HG02588 (cell line): ENCODE measurements at regions not wholly inside any gene's neighbourhood (a gene's known extent, or its start where the extent isn't known, plus 50 kb on each side); places are given as distances from the start of the nearest gene placed in this dataset.
"Not testable (repeated sequence)": the region's sequence is repeated elsewhere in the genome, so short reads cannot be mapped to it uniquely, and the experiment has no call there.

Experiments
- ATAC-seq: cut with Tn5 transposase; IDR thresholded peaks from one replicate; pipeline ENCODE4 v1.9.1; 2021; ENCODE audit warnings: mild to moderate bottlenecking, moderate library complexity; ENCODE audit not compliant: unreplicated experiment

DNA sequence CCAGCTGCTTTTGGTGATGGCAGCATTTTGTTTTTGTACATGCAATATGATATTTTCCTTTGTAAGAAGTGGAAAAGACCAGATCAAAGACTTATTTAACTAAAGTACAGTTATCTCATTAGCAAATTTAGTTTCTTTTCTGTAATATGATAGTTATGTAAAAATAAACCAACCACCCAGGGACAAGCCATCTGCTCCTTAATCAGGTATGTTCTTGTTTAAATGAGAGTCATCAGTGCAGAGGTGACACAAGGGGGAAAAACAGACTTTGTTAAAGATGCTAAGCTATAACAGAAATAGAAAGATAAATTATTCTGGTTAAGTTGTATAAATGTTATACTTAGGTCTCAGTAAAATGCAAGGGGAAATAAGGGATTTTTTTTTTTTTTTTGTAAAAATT is 805.7 kb upstream of the SEMA6A start:
- ATAC-seq, result no peak

DNA sequence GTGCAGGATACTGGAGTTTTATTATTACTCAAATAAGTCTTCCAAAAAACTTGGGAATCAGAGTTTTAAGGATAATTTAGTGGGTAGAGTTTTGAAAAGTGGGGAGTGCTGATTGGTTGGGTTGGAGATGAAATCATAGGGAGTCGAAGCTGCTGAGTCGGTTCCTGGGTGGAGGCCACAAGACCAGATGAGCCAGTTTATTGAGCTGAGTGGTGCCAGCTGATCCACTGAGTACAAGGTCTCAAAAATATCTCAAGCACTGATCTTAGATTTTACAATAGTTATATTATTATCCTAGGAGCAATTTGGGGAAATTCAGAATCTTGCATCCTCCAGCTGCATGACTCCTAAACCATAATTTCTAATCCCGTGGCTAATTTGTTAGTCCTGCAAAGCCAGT is 804.9 kb upstream of the SEMA6A start:
- no peak for ATAC-seq

DNA sequence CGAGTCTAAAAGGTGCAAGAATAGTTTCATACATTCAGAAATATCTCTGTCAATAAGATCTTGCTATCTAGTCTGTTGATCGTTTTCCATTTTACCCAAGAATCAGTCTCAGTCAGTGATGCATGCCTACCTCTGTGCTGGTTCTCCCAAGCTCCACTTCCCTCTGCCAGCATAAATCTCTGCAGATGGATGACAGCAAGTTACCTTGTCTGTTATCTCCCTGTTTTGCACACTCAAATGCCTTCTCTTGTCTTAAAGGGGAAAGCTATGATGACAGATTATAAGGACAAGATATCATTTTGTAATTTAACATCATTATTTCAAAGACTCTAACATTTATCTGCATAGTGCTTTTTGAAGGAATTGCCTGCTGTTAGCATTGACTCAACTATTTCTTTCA is 802.1 kb upstream of the SEMA6A start:
- ATAC-seq, result no peak

DNA sequence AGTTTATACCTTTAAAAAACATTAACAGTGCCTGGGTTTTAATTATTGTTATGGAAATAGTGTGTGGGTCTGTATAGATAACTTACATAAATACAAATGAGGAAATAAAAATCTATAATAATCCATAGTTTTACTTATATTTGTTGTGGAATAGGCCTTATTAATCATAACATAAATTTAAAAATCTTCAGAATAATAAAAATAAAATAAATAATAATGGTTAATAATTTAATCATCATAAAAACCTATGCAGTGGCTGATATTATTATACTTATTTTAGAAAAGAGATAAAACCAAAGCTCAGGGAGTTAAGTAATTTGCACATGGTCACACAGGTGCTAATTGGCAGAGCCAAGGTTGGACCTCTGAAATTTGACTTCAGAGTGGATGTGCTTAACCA is 785.3 kb upstream of the SEMA6A start:
- ATAC-seq, result no peak

DNA sequence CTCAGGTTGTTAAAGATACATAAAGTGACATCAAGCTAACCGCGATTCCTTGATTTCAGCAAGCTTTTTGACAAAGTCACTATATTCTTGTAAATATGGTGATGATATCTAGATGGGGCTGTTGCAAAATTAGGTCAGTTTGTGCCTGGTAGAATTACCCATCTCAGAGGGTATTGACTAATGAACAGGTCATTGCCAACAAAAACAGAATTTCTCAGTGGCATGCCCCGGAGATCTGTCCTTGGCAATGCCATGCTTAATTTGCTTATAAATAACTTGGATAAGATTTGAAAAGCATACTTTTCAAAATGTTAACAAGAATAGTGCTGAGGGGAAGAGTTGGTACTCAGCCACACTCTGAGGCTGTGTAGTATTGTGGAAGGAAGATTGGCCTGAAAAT is 783.3 kb upstream of the SEMA6A start:
- no peak for ATAC-seq

DNA sequence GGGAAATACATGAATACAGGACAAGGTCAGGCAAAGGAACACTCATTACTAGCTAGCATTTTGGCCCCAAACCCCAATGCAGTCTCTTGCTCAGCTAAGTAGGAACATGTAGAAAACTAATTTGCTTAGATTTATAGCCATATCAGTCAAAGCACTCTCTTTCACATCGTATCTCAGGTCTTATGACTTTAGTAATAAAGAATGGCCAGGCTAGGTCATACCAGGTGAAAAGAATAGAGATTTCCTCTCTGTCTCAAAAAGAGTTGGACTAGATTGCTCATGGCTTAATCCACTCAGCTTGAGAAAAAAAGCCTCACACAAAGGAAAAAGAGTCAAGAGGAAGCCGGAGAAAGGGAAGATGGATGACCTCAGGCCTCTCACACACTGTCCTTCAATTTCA is 772.7 kb upstream of the SEMA6A start:
- no peak for ATAC-seq

DNA sequence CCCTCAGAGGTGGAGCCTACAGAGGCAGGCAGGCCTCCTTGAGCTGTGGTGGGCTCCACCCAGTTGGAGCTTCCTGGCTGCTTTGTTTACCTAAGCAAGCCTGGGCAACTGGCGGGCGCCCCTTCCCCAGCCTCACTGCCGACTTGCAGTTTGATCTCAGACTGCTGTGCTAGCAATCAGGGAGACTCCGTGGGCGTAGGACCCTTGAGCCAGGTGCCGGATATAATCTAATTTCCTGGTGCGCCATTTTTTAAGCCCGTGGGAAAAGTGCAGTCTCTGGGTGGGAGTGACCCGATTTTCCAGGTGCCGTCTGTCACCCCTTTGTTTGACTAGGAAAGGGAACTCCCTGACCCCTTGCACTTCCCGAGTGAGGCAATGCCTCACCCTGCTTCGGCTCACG is 769.1 kb upstream of the SEMA6A start:
- ATAC-seq, result not testable (repeated sequence)

DNA sequence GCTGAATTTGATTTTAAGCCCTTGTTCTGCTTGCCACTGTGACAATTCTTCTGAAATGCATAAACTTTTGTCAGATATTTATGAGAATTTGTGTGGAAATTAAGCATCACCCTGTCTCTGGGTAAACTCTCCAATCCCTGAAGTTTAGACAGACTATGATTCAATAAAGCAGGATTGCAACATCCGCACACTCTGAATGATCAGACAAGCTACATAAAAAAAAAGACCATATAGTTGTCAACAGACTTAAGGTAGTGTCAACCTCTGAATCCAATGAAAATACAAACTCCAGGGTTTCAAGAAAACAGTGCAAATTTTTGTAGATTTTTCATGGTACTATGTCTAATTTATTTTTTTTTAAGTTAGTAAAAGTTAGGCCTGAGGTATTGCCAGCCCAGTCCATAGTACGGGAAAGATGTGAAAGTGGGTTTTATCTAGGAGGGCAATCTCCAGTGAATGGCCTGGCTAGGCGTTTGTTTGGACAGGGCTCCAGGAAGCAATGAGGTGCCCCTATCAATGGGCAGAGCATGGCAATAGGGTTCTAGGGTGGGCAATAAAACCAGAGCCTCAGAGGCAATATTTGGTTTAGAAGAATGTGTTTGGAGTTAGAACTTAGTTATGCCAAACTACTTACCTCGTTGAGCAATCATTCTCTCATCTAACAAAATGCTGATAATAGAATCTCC is 762.6 kb upstream of the SEMA6A start:
- ATAC-seq, result no peak

DNA sequence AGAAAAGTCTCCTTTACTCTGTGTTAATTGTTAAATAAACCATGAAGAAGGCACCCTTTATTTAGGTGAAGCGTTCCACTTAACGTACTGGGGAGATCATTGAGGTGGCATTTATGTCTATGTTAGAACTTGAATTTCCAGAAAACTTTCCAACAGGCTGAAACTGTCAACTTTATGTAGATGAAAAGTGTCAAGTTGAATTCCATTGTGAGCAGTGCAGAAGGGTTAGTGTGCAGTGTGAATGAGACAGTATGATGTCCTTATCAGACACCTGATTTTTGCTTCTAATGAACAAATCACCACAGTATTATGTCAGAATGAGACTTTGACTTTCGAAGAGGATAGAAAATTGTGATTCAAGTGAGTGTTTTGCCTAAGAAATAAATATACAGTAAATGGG is 761.6 kb upstream of the SEMA6A start:
- no peak for ATAC-seq

DNA sequence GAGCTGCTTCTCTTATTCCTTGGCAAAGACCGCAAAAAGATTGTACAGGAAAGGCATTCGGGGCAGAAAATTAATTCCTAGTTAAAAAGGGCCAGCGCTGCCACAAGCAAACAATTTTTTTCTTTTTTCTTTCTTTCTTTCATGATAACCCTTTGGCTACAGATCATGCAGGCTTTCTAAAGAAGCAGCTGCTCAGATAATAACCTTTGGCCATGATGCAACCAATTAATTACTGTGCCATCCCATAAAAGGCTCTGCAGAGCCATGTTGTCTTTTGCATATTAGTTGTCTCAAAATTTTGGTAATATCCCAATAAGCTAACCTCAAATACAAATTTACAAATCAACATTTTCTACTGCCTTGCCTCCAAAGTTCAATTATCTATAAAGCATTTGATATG is 758.4 kb upstream of the SEMA6A start:
- no peak for ATAC-seq

DNA sequence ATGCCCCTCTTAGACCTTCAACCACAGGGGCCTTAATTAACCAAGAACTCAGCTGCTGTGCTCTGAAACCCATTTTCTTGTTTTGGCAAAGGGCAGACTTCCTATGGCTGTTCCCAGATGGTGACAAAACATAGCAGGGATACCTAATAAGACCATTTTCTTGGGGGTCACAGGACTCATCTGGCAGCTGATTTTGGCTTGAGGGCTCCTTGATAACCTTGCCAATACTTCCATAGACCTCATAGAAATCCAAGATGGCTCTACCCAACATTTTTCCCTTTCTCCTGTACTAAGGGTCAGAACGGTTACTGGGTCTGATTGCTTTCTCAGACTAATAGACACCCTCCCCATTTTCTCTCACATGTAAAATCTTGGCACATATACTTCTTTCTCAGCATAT is 757.7 kb upstream of the SEMA6A start:
- ATAC-seq, result no peak

DNA sequence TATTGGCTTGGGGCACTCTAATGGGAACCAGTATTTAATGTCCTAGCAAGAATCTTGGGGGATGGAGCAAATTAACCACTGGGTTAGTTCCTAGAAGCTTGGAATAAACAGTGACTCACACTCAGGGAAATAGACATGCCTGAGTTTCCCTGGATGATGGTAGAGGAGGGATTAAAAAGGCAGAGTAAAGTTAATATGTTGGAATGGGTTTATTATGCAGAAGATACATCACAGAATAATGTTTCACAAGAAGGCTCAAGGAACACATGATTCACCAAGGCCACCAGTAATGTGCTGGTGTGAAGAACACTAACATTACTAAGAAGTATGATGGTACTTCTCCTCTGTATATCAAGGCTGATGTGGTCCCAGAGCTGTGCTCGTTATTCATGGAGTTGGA is 752.9 kb upstream of the SEMA6A start:
- no peak for ATAC-seq

DNA sequence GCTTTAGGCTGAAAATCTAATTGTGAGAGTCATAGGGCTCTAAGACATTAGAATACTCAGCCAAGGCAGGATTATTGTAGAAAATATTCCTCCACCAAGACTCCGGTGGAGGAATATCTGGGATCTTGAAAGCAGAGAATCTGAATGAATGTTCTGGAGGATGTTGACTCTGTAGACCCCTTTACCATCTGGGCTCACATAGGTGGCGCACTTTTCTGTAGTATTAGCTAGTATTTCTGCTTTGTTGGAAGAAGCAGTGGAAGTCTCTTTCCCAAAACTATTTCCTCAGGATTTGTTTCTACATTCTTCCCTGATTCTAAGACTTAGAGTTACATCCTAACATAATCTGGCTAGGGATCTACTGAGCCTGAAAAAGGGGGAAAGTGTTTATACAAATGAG is 752.4 kb upstream of the SEMA6A start:
- ATAC-seq, result no peak

DNA sequence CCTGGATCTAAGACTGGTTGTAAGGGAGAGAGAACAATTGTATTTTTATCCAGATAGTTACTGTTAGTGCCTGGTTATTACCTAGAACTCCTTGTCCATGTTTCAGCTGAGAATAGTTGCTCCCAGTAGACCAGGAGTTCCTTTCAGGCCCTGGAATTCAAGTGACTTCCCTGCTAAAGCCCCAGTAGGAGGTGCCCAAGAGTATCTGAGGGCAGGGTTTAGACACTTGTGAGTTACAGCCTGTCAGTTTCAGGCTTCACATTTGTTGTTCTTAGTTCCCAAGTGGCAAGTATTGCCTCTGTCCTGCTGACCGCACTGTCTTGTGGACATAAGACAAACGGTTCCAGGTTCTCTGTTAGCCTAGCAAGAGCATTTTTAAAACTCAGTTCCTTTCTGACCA is 743.9 kb upstream of the SEMA6A start:
- ATAC-seq, result no peak

DNA sequence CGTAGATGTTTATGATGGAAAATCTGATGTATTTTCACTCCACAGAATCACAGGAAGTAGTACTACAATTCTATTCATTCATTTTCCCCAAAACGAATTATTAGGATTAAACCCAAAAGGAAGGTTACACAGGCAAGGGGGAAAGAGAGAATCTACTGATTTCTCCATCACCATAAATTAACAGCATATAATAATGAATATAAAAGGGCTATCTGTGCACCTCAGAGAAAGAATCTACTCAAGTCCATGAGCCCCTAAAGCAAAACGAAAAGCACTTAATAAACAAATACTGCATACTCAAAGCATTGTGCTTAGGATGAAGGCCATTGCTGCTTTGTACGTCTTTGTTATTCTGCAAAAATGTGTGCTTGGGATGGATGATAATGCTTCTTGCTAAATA is 740.5 kb upstream of the SEMA6A start:
- ATAC-seq, result no peak

DNA sequence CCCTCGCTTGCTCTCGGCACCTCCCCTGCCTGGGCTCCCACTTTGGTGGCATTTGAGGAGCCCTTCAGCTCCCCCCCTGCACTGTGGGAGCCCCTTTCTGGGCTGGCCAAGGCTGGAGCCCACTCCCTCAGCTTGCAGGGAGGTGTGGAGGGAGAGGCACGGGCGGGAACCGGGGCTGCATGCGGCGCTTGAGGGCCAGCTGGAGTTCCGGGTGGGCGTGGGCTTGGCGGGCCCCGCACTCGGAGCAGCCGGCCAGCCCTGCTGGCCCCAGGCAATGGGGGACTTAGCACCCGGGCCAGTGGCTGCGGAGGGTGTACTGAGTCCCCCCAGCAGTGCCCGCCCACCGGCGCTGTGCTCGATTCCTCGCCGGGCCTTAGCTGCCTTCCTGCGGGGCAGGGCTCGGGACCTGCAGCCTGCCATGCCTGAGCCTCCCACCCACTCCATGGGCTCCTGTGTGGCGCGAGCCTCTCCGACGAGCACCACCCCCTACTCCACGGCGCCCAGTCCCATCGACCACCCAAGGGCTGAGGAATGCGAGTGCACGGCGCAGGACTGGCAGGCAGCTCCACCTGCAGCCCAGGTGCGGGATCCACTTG is 730.0 kb upstream of the SEMA6A start:
- ATAC-seq, result not testable (repeated sequence)

DNA sequence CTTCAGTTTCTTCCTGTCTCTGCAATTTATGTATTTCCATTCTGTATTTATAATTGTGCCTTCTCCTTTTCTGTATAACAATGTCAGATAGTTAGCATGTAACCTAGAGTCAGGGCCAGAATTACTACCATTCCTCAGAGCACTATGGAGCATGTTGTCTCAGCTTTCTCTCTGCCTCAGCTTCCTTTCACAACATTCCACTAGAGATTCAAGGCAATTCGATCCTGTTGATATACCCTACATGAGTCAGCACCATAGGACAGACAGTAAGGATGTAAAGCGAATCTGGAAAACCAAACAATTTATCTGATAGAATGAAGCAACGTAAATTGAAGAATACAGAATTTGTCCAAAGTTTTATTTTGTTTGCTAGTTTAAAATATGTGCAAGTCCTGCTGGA is 728.3 kb upstream of the SEMA6A start:
- no peak for ATAC-seq

DNA sequence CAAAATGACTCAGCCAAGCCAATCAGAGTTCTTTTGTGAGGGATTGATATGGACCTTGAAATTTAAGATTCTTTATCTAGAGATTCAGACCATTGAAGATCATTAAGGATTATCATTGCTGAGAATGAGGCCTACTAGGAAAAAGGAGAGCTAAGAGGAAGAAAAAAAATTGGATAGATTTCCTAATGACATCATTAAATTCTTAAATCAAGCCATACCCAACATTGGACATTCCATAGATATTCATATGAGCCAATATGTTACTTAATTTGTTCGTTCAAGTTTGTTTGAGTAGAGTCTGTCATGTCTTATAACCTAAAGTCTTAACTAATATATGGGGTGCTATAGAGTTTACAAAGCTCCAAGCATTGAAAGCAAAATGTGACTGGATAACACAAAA is 727.9 kb upstream of the SEMA6A start:
- ATAC-seq, result no peak

DNA sequence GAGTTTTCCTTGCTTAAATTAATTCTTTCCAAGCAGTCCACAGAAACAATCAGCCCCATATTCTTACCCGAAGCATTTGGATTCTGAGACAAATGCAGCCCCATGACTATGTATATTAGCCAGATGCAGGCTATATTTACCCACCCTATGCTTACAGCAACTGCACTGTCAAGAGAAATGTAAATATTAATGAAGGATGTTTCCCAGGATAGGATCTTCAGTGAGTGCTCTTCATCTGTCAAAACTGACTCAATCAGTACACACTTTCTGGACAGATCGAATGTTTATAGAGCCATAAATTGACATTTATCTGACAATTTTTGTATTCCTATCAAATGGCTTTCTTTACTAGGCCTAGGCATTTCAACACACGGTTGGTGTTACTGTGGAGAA is 725.3 kb upstream of the SEMA6A start:
- no peak for ATAC-seq

DNA sequence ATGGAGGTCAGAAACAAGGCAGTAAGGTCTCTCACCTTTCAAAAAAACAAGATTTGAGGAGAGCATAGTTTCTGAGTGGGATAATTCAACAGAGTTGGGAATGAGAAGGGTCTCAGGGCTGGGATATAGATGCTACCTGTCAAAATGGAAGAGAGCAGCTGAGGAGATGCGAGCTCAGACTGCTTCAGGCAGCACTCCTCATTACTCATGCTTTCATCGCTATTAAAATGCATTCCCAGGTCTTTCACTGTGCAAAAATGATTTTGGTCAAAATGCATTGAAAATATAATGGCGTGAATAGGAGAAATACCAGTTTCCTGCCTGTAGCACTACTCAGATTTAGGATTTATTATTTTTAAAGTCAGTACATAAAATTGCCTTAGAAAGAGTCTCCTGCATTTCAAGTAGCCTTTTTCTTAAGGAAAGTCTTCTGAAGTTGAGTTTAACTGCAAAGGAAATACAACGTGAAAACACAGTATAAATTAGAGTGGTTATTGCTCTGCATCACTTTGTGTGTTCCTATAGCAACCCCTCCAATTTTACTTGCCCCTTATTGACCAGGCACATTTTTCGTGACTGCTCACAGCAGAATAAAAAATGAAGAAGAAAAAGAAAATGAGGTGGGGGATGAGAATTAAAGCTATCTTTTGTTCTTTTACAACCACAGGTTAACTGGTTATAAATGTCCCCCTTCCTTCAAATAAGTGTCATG is 724.8 kb upstream of the SEMA6A start:
- no peak for ATAC-seq

DNA sequence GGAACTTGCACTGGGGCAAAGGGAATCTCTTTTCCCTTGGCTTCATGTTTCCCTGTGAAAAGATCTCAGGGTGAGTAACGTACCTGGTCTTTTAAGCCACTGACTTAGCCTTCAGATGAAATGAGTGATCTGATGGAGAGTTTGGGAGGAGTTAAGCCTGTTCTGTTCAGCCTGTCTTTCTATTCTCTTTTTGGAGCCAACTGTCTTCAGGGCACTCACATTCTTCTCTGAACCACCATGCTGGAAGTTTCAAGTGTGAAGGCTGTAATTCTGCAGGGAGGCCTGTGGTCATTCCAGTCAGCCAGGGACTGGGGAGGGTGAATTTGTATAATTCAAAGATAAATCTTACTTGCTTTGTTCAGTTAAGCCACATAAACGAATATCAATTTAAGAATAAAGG is 722.2 kb upstream of the SEMA6A start:
- no peak for ATAC-seq

DNA sequence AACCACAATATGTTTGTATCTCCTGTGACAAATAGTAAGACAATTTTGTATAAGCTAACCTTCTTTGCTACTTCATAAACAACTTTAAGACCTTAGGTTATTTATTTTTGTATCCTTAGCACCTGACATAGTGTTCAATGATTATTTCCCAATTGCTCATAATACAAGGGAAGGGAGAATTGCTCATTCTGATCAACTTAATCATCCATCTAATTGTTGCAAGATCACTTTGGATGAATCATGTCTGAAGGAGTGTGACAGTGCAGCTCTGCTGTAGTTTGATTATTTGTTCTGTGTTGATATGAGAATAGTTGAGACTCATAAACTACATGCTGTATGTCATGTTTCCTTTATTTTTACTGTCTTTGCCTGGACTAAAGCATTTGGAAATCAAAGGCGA is 721.3 kb upstream of the SEMA6A start:
- no peak for ATAC-seq

DNA sequence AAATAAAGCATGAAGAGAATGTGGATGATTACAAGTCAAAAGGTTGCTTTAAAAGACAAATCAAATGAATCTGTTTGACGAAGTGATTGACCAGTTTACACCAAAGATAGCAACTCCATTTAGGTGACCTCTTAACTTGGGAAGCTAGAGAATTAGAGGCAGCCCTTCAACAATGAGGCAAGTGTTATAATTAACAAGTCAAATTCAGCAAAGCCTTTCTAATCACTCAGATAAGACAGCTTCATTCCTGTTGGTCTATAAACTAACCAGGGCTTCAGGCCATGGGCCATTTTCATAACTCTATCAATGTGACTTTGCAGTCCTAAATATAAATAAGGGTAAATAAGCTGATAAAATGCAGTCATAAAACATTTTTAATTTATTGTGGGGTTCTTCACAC is 712.2 kb upstream of the SEMA6A start:
- no peak for ATAC-seq
